T-cell (primary cell): ENCODE measurements at regions not wholly inside any gene's neighbourhood (a gene's known extent, or its start where the extent isn't known, plus 50 kb on each side); places are given as distances from the start of the nearest gene placed in this dataset.

Experiments
- ATAC-seq, 4 experiments: fragments of 200-7000 bp in 3 of 4; fragments of 150-1000 bp in 1 of 4; cut with Tn5 transposase; replicated peaks in 1 of 4; 1 replicate in 3 of 4; 2 replicates in 1 of 4; pipeline ENCODE4 v1.10.0; 2021; ENCODE audit warnings: moderate library complexity in 3 of 4, mild to moderate bottlenecking in 2 of 4, moderate number of reproducible peaks in 1 of 4
- CTCF ChIA-PET, 2 donors: fragments of 300-600 bp; sonication (Branson Sonifier 250); formaldehyde crosslinking; loops; one replicate each; lab custom pipeline; 2022; ENCODE audit warnings: antibody characterized with exemption in 2 of 2; lab: Charles Lee
- POLR2A ChIA-PET, 2 donors: fragments of 300-600 bp; sonication (Branson Sonifier 250); formaldehyde crosslinking; loops; one replicate each; lab custom pipeline; 2022; ENCODE audit warnings: antibody characterized with exemption in 2 of 2; lab: Charles Lee
- DNase-seq, 35 experiments: peaks; one replicate each; pipeline versions ENCODE4 v3.0.0 to v3.0.0-alpha.2; 2013 to 2023
- H3K27ac ChIP-seq: one replicate; pipeline ENCODE4 v1.5.1; 2013; ENCODE audit warnings: low read length
- H3K27me3 ChIP-seq, 2 experiments: replicated peaks in 1 of 2; 1 replicate in 1 of 2; 2 replicates in 1 of 2; pipeline versions ENCODE4 v1.6.1 to v1.7.0; 2013; ENCODE audit warnings: low read length in 1 of 2, mixed read lengths in 1 of 2; ENCODE audit not compliant: control insufficient read depth in 2 of 2, insufficient read depth in 2 of 2; ENCODE audit errors: extremely low read depth in 1 of 2
- H3K36me3 ChIP-seq, 2 donors: 1 replicate in 1 of 2; 2 replicates in 1 of 2; pipeline versions ENCODE4 v1.6.1 to v1.7.0; 2013; ENCODE audit warnings: low read length in 1 of 2; ENCODE audit not compliant: control insufficient read depth in 2 of 2, insufficient read depth in 1 of 2; ENCODE audit errors: extremely low read depth in 1 of 2
- H3K4me1 ChIP-seq, 2 experiments: 1 replicate in 1 of 2; 2 replicates in 1 of 2; pipeline versions ENCODE4 v1.6.1 to v1.7.0; 2013; ENCODE audit warnings: low read length in 2 of 2, mixed read lengths in 1 of 2; ENCODE audit not compliant: insufficient read depth in 2 of 2, control insufficient read depth in 1 of 2; ENCODE audit errors: extremely low read depth in 1 of 2
- H3K4me3 ChIP-seq, 2 donors: 1 replicate in 1 of 2; 2 replicates in 1 of 2; pipeline versions ENCODE4 v1.5.1 to v1.7.0; 2013; ENCODE audit warnings: mild to moderate bottlenecking in 2 of 2, low read length in 1 of 2, moderate library complexity in 1 of 2; ENCODE audit not compliant: control insufficient read depth in 1 of 2; ENCODE audit errors: extremely low read depth in 1 of 2
- H3K9me3 ChIP-seq: 2 replicates; pipeline ENCODE4 v1.7.0; 2013
- H3K27ac Mint-ChIP-seq, 2 donors: one replicate each; pipeline ENCODE4 v1.8.0; 2020 to 2021; ENCODE audit warnings: mild to moderate bottlenecking in 2 of 2, mixed read lengths in 2 of 2
- H3K27me3 Mint-ChIP-seq, 2 donors: one replicate each; pipeline ENCODE4 v1.8.0; 2021 to 2022; ENCODE audit warnings: mixed read lengths in 2 of 2
- H3K36me3 Mint-ChIP-seq: one replicate; pipeline ENCODE4 v1.8.0; 2021; ENCODE audit warnings: mixed read lengths
- H3K4me1 Mint-ChIP-seq, 3 donors: one replicate each; pipeline ENCODE4 v1.8.0; 2020 to 2022; ENCODE audit warnings: mixed read lengths in 3 of 3, mild to moderate bottlenecking in 1 of 3
- H3K4me3 Mint-ChIP-seq, 3 donors: one replicate each; pipeline ENCODE4 v1.8.0; 2020 to 2022; ENCODE audit warnings: mild to moderate bottlenecking in 3 of 3, mixed read lengths in 3 of 3, moderate library complexity in 3 of 3
- H3K9me3 Mint-ChIP-seq, 3 donors: one replicate each; pipeline ENCODE4 v1.8.0; 2020 to 2022; ENCODE audit warnings: mixed read lengths in 3 of 3
- WGBS: methylation state at CpG from one replicate; pipeline ENCODE4 v1.1.5; 2013; ENCODE audit warnings: missing lambda C conversion rate; ENCODE audit not compliant: insufficient coverage; 5-methylcytosine and 5-hydroxymethylcytosine counted together

DNA sequence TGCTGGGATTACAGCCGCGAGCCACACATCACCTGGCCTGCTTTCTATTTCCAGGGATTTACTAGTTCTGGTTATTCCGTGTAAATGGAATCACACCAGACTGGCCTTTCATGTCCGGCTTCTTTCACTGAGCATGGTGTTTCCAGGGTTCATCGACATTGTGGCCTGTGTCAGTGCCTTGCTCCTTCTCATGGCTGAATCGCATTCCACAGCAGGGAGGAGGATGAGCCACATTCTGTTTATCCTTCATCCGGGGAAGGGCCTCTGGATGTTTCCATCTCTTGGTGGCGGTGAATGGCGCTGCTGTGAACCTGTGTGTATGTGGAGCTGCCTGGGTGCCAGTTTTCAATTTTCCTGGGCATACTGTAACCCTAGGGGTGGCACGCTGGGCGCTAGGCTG is 58.7 kb upstream of the RNU6ATAC start:
- DNase-seq (no peak), ATAC-seq (no peak)
- no peaks in the 10 kb centered on the region for H3K9me3 ChIP-seq
- Mint-ChIP-seq H3K4me3 (no peak overlapping the region), H3K27me3 (peaks cover 3 to 5% of the 10 kb centered on the region in 2 donors), H3K4me1 (no peaks in the 10 kb centered on the region), H3K36me3 (no peaks in the 10 kb centered on the region), H3K27ac (no peak overlapping the region), H3K9me3 (no peaks in the 10 kb centered on the region)
- H3K4me3 ChIP-seq, result no peak overlapping the region
- no peaks in the 10 kb centered on the region for H3K36me3 ChIP-seq
- POLR2A ChIA-PET, result no interaction called here
- H3K4me1 ChIP-seq, result no peaks in the 10 kb centered on the region
- CTCF ChIA-PET, result no interaction called here
- peaks cover 0 to 16% of the 10 kb centered on the region in 2 experiments for H3K27me3 ChIP-seq
- WGBS, result 91% methylated on average over 11 of the region's 11 CpGs
- H3K27ac ChIP-seq, result no peak overlapping the region

DNA sequence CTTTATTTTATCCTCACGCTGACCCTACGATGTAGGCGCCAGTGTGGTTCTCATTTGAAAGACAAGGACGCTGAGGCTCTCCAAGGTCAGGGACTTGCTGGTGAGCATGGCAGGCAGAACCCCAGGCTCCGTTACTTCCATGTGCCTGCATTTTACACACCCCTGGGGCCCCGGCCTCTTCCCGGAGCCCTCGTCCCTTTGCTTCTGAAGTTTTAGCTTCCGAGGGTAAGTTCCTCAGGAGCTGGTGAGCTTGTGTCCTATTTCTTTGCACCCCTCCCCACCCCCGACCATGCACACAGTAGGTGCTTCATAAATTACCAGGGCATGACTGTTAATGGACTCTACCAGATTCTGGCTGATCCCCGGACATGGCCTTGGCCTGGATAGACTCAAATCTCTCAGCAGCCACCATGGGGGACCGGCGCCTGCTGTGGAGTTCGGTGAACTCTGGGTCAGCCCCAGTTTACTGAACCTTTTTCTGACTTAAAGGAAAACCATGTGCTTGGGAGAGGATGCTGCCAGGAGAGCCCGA is 59.3 kb upstream of the RNU6ATAC start:
- DNase-seq (no peak), ATAC-seq (no peak)
- ChIA-PET POLR2A (no interaction called here), CTCF (no interaction called here)
- no peaks in the 10 kb centered on the region for H3K36me3 ChIP-seq
- no peak overlapping the region for H3K4me3 Mint-ChIP-seq
- no peaks in the 10 kb centered on the region for H3K4me1 Mint-ChIP-seq
- peaks cover 6 to 7% of the 10 kb centered on the region in 2 donors for H3K27me3 Mint-ChIP-seq
- peaks cover 0 to 16% of the 10 kb centered on the region in 2 experiments for H3K27me3 ChIP-seq
- H3K36me3 Mint-ChIP-seq, result no peaks in the 10 kb centered on the region
- H3K9me3 Mint-ChIP-seq, result no peaks in the 10 kb centered on the region
- H3K27ac Mint-ChIP-seq, result no peak overlapping the region
- no peaks in the 10 kb centered on the region for H3K4me1 ChIP-seq
- WGBS, result 98% methylated on average over 10 of the region's 15 CpGs
- H3K4me3 ChIP-seq, result no peak overlapping the region
- H3K9me3 ChIP-seq, result no peaks in the 10 kb centered on the region
- H3K27ac ChIP-seq, result no peak overlapping the region

DNA sequence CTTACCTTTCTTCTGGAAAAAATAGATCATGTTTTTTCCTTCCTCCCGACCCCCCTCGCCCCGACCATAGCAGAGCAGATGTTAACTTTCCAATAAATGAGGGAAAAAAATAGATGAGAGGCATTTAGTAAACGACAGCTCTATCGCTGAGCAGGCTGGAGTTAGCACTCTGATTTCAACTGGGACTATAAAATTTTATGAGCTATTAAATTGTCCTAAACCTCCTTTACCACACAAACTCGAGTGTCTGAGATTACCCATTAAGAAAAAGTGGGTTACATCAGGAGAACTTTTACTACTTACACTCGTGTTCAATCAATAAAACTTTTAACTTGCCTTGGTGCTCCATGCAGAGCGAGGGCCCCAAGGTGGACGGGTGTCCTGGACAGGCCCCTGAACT is 59.8 kb upstream of the RNU6ATAC start:
- Histone ChIP-seq H3K27ac (no peak overlapping the region), H3K36me3 (no peaks in the 10 kb centered on the region), H3K4me3 (no peak overlapping the region), H3K27me3 (peaks cover 0 to 16% of the 10 kb centered on the region in 2 experiments), H3K9me3 (no peaks in the 10 kb centered on the region), H3K4me1 (no peaks in the 10 kb centered on the region)
- ChIA-PET POLR2A (no interaction called here), CTCF (no interaction called here)
- 75% methylated on average over 3 of the region's 9 CpGs for WGBS
- Mint-ChIP-seq H3K27ac (no peak overlapping the region), H3K9me3 (no peaks in the 10 kb centered on the region), H3K36me3 (no peaks in the 10 kb centered on the region), H3K4me3 (no peak overlapping the region), H3K4me1 (no peaks in the 10 kb centered on the region), H3K27me3 (peaks cover 6 to 7% of the 10 kb centered on the region in 2 donors)
- ATAC-seq, result no peak
- DNase-seq, result no peak

DNA sequence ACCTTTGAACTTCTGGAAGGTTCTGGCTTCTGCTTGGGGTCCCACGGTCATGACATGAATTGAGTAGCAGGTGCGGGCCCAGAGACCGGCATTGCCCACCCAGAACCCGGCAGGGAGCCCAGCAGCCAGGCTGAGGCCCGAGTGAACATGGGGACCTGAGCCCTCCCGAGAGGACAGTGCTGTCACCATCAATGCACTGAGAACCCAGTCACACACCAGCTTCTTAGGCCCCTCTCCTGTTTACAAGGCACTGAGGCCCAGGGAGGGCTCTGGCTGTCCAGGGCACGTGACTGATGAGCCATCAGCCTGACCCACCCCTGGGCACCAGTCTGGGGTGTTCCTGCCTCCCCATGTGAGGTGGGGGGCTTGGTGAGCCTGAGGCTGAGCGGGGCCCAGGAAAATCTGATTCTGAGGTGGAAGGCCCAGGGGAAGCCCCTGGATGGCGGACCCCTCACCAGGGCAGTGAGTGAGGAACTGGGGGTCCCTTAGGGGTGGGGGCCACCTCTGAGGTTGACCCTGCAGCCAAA is 60.3 kb upstream of the RNU6ATAC start:
- no peak overlapping the region for H3K4me3 Mint-ChIP-seq
- no peaks in the 10 kb centered on the region for H3K4me1 Mint-ChIP-seq
- no peaks in the 10 kb centered on the region for H3K9me3 Mint-ChIP-seq
- no peaks in the 10 kb centered on the region for H3K36me3 Mint-ChIP-seq
- CTCF ChIA-PET, result no interaction called here
- WGBS, result 91% methylated on average over 6 of the region's 9 CpGs
- Histone ChIP-seq H3K4me1 (no peaks in the 10 kb centered on the region), H3K27me3 (peaks cover 0 to 21% of the 10 kb centered on the region in 2 experiments), H3K27ac (no peak overlapping the region), H3K9me3 (no peaks in the 10 kb centered on the region), H3K4me3 (no peak overlapping the region), H3K36me3 (no peaks in the 10 kb centered on the region)
- no peak overlapping the region for H3K27ac Mint-ChIP-seq
- DNase-seq (no peak), ATAC-seq (no peak)
- peaks cover 6 to 7% of the 10 kb centered on the region in 2 donors for H3K27me3 Mint-ChIP-seq
- POLR2A ChIA-PET, result no interaction called here

DNA sequence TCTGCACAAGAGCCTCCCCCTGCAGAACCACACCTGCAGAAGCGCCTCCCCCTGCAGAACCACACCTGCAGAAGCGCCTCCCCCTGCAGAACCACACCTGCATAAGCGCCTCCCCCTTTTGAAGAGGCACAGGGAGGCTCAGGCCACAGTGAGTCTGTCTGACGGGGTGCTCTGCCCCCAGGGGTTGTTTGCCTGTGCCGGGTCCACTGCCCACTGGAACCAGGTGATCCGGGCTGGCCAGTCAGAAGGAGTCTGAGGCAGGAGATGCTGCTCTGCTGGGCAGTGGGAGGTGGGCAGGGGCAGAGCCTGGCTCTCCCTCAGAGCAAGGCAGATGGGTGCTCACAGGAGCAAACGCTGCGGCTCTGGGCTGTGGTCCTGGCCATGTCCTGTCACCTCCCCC is 60.8 kb upstream of the RNU6ATAC start:
- H3K27ac Mint-ChIP-seq, result no peak overlapping the region
- POLR2A ChIA-PET, result no interaction called here
- no peaks in the 10 kb centered on the region for H3K4me1 Mint-ChIP-seq

DNA sequence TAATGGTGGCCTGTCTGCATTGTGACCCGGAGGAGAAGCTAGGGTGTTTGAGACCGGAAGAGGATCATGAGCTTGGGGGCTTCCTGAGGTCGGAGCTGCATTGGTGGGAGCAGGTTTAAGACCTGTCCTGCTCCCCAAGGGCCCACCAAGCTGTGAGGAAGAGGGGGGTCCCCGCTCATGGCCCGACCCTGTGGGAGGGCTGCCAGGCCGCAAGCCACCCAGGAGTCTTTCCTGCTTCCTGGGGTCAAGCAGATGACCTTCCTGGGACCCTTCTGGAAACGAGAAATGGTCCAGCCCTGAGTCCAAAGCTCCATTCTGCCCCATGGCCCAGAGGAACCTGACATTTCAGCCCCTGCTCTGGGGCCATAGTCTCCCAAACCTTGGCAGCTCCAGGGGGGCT is 61.5 kb upstream of the RNU6ATAC start:
- Histone ChIP-seq H3K27ac (no peak overlapping the region), H3K4me3 (no peak overlapping the region), H3K36me3 (no peaks in the 10 kb centered on the region), H3K4me1 (no peaks in the 10 kb centered on the region), H3K27me3 (peaks cover 0 to 28% of the 10 kb centered on the region in 2 experiments), H3K9me3 (no peaks in the 10 kb centered on the region)
- no peaks in the 10 kb centered on the region for H3K4me1 Mint-ChIP-seq
- no peak overlapping the region for H3K27ac Mint-ChIP-seq
- DNase-seq, result no peak
- no peaks in the 10 kb centered on the region for H3K9me3 Mint-ChIP-seq
- H3K27me3 Mint-ChIP-seq, result peaks cover 6 to 7% of the 10 kb centered on the region in 2 donors
- no peak overlapping the region for H3K4me3 Mint-ChIP-seq
- ATAC-seq, result no peak
- CTCF ChIA-PET, result interaction anchor here in 1 of 2 donors (0.5 kb wide), 1 partner anchor 21 kb away, joined by 3 read pairs; no protein-coding TSS in a partner anchor
- 51% methylated on average over 7 of the region's 7 CpGs for WGBS
- POLR2A ChIA-PET, result no interaction called here
- H3K36me3 Mint-ChIP-seq, result no peaks in the 10 kb centered on the region

More for the DNA sequence above, 60.8 kb upstream of the RNU6ATAC start:
- ATAC-seq, result no peak
- Histone ChIP-seq H3K4me1 (no peaks in the 10 kb centered on the region), H3K27me3 (peaks cover 0 to 26% of the 10 kb centered on the region in 2 experiments), H3K9me3 (no peaks in the 10 kb centered on the region), H3K27ac (no peak overlapping the region), H3K36me3 (no peaks in the 10 kb centered on the region), H3K4me3 (no peak overlapping the region)
- 53% methylated on average over 2 of the region's 8 CpGs for WGBS
- CTCF ChIA-PET, result no interaction called here
- Mint-ChIP-seq H3K27me3 (peaks cover 6 to 7% of the 10 kb centered on the region in 2 donors), H3K9me3 (no peaks in the 10 kb centered on the region), H3K4me3 (no peak overlapping the region), H3K36me3 (no peaks in the 10 kb centered on the region)
- DNase-seq, result no peak
